Right ventricle myocardium superior (tissue), 1 donor: ENCODE measurements at regions not wholly inside any gene's neighbourhood (a gene's known extent, or its start where the extent isn't known, plus 50 kb on each side); places are given as distances from the start of the nearest gene placed in this dataset.
A peak's percentile ranks its signal among the peaks of the same experiment; 100 is the strongest.

Experiments
- ATAC-seq: fragments of 200-7000 bp; cut with Tn5 transposase; one replicate; pipeline ENCODE4 v1.9.1; 2020; ENCODE audit warnings: mild to moderate bottlenecking; ENCODE audit not compliant: poor library complexity
- DNase-seq: peaks from one replicate; pipeline ENCODE4 v3.0.0-alpha.2; 2020
- intact Hi-C: fragments of 100-400 bp; cut with DNase I; formaldehyde crosslinking; loops from one replicate; pipeline ENCODE4 v1.11.2; 2022
- donor health status: DM: no; HTN: yes; CAD: no; lungs with severe emphysema.

- no peak for ATAC-seq
These were observed 386.1 kb upstream of the DDI1 start for GRCh38 chr11:103650330-103650729.

GRCh38 chr11:103651341-103651998 is 385.0 kb upstream of the DDI1 start:
- intact Hi-C loops: no loop called here
- DNase-seq (no peak), ATAC-seq (no peak)

More at GRCh38 chr11:103650330-103650729, 386.1 kb upstream of the DDI1 start:
- intact Hi-C loops: no loop called here
- DNase-seq: no peak

DNA sequence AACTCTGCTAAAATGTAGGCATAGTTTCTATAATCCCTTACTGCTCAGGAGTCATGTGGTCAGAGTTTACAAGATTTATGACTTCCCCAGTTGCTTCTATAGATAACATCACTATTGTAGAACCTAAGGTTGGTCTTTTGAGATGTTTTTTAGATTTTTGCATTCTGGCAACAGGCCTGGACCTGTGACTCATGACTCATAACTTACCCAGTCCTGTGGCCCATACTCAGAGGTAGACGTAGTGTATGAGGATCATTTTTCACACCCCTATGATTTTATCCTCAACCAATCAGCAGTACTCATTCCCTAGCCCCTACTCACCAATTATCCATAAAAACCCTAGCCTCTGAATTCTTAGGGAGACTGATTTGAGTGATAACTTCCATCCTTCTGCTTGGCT is 384.4 kb upstream of the DDI1 start:
- DNase-seq: no peak
- intact Hi-C loops: no loop called here
- no peak for ATAC-seq

DNA sequence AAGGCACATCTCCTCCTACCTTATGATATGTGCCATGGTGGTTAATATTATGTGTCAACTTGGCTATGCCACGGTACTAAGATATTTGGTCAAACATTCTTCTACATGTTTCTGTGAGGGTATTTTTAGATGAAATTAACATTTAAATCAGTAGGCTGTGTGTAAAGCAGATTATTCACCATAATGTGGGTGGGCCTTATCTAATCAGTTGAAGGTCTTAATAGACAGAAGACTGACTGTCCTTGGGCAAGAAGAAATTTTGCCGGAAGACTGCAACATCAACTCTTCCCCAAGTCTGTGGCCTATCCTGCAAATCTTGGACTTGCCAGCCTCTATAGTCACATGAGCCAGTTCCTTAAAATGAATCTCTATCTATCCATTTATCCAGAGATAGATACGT is 380.1 kb upstream of the DDI1 start:
- no peak for DNase-seq
- no peak for ATAC-seq
- intact Hi-C loops: no loop called here

DNA sequence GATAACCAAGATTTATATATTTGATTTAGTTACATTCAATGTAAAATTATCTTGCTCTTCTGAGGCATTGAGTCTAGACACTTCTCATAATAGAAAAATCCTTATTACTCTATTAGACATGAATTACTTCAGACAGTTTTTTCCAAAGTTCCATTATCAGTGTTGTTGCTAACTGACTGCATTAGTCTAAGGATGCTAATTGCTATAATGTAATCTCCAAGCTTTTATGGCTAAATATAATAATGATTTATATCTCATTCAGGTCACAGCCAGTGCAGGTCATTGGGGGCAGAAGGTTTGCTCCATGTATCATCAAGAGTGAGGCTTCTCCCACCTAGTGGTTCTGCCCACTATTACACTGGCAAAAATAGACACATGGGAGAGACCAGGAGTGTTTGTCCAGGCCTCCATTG is 377.2 kb upstream of the DDI1 start:
- intact Hi-C loops: no loop called here
- ATAC-seq: no peak
- no peak for DNase-seq

- intact Hi-C loops: no loop called here
- DNase-seq (no peak), ATAC-seq (no peak)
These were observed 376.7 kb upstream of the DDI1 start for GRCh38 chr11:103659743-103660142.

DNA sequence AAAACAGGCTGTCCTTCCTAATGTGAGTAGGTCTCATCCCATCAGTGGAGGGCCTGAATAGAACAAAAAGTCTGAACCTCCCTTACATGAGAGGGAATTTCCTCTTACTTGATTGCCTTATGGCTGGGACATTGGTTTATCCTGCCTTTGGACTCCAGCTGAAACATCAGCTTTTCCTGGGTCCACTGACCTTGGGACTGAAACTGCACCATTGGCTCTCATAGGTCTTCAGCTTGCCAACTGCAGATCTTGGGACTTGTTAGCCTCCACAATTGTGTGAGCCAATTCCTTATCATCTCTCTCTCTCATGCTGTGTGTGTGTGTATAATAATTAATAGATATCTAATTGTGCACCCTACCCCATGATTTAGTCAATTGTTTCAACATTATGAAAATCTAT is 375.3 kb upstream of the DDI1 start:
- DNase-seq: no peak
- intact Hi-C loops: no loop called here
- no peak for ATAC-seq

GRCh38 chr11:103661991-103662390 is 374.4 kb upstream of the DDI1 start:
- intact Hi-C loops: no loop called here
- no peak for DNase-seq
- ATAC-seq: no peak

DNA sequence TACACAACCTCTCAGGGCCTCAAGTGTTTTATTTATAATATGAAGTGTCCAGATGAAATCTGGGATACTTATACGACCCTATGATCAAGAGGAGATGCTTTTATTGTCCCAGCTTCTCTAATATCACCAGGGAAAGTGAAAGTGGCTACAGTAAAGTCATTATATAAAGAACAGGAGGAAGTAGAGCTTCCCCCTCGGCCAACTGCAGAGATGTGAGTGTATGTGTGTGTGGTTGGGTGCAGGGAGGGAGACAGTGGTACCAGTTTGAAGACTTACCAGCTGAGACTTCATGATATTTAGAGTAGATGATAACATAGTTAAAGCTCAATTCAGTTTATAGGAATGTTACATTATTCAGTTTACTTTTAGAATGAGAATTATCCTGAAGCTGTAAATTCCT is 373.6 kb upstream of the DDI1 start:
- intact Hi-C loops: no loop called here
- ATAC-seq (no peak), DNase-seq (no peak)

- intact Hi-C loops: no loop called here
- ATAC-seq (no peak), DNase-seq (no peak)
These were observed 367.6 kb upstream of the DDI1 start for GRCh38 chr11:103668859-103669258.

GRCh38 chr11:103671143-103671651 is 365.2 kb upstream of the DDI1 start:
- intact Hi-C loops: no loop called here
- DNase-seq (no peak), ATAC-seq (no peak)

DNA sequence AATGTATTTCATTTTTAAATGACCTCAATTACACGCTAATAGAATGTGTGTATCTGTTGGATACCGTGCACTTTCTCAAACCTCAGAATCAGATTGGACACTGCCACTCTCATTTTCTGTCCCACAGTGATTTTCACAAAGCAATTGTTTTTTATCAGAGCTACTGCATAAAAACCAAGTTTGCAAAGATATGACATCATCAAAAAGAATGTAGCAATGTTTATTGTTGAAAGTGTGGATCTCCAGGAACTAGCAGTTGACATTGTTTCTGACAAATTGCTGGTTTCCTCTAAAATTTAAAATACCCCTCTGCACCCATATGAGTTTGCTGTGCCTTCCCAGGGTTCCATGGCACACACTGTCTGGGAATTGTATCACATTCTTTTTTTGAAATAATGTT is 362.7 kb upstream of the DDI1 start:
- DNase-seq: no peak
- no peak for ATAC-seq
- intact Hi-C loops: no loop called here

- ATAC-seq (no peak), DNase-seq (no peak)
- intact Hi-C loops: no loop called here
These were observed 360.0 kb upstream of the DDI1 start for GRCh38 chr11:103676413-103676812.

GRCh38 chr11:103680826-103681225 is 355.6 kb upstream of the DDI1 start:
- ATAC-seq (no peak), DNase-seq (no peak)
- intact Hi-C loops: loop anchor here (5.0 to 10.0 kb wide), 2 partner anchors 244 to 471 kb away; no protein-coding TSS in a partner anchor

- DNase-seq (no peak), ATAC-seq (peak; percentile 42)
- intact Hi-C loops: loop anchor here (5.0 to 10.0 kb wide), 2 partner anchors 243 to 470 kb away; no protein-coding TSS in a partner anchor
These were observed 354.6 kb upstream of the DDI1 start for GRCh38 chr11:103681855-103682254.

DNA sequence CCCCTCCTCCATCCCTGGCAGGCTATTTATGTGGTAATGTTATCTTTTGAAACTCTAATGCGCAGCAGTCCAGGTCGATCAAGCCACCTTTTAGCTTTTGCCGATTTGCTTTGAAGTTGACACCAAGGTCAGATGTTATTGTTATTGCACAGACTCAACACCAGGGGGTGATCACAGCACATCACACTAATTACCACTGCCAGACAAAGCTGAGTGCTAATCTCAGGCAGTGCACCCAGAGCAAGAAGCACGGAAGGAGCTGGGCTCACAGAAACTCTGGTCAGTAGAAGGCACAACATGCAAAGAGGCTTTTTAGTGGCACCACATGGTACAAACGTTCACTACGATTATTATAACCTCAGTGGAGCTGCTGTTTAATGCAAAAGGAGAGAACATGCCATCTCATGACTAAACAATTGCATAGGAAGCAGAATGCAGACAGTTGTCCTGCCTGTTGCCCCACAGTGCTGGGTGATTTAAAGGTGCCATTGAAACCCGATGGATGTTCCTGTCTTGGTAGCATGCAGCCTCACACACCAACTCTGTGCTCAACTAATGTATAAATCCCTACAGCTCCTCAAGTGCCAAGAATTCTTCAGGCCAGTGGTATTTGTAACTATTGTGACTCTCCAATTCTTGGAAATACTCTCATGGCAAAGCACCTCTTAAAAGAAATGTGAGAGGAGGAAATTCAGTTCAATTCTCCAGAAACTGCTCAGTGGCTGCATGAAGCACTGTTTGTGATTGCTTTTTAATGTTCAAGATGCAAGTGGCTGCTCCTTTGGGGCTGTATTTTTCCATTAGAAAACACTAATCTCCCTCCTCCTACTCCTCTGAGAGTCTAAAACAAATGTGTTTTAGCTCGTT is 353.9 kb upstream of the DDI1 start:
- peak; percentile 98 for ATAC-seq
- peak; percentile 46 for DNase-seq
- intact Hi-C loops: loop anchor here (5.0 to 10.0 kb wide), 2 partner anchors 242 to 470 kb away; no protein-coding TSS in a partner anchor

- intact Hi-C loops: loop anchor here (5.0 to 10.0 kb wide), 2 partner anchors 241 to 469 kb away; no protein-coding TSS in a partner anchor
These were observed 352.9 kb upstream of the DDI1 start for GRCh38 chr11:103683576-103683975.

DNA sequence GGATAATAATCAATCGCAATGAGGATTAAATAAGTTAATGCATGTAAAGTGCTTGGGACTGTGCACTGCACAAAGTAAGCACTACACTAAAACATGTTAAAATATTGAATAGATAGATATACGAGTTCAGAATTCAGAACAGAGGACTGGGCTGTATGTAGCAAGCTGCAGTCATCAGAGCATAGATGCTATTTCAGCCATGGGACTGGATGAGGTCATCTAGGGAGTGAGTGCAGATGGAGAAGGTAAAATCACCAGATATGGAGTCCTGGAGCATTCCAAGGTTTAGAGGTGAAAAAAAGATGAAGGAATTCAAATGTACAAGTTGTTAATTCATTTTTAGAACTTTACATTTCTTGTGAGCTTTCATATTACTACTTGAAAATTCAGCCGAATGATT is 347.5 kb upstream of the DDI1 start:
- intact Hi-C loops: loop anchor here (10.0 kb wide), 1 partner anchor 236 kb away; no protein-coding TSS in a partner anchor
- DNase-seq: no peak
- no peak for ATAC-seq

More at GRCh38 chr11:103683576-103683975, 352.9 kb upstream of the DDI1 start:
- ATAC-seq (no peak), DNase-seq (no peak)

- intact Hi-C loops: no loop called here
These were observed 346.1 kb upstream of the DDI1 start for GRCh38 chr11:103690356-103690755.

DNA sequence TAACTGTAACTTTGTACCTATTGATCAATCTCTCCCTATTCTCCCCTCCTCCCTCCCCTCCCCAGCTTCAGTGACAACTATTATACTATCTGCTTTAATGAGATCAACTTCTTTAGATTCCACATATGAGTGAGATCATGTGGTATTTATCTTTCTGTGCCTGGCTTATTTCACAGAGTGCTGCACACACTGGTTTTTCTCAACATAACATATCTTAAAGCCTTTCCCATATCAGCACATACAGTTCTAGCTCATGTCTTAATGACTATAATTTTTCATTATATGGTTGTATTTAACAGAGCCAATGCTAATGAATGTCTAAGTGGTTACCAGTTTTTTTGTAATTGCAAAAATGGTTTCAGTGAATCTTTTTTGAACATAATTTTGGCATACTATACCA is 340.3 kb upstream of the DDI1 start:
- DNase-seq: no peak
- ATAC-seq: no peak
- intact Hi-C loops: no loop called here

More at GRCh38 chr11:103690356-103690755, 346.1 kb upstream of the DDI1 start:
- DNase-seq (no peak), ATAC-seq (no peak)
